K562 (cell line): ENCODE measurements at regions not wholly inside any gene's neighbourhood (a gene's known extent, or its start where the extent isn't known, plus 50 kb on each side); places are given as distances from the start of the nearest gene placed in this dataset.

Experiments used
- SMAD2 ChIP-seq: fragments of 150-350 bp; IDR thresholded peaks from 2 replicates; pipeline ENCODE4 v1.6.1; 2014; ENCODE audit warnings: low read depth, mild to moderate bottlenecking, low read length
- TF ChIP-seq, protein P1 (sequence below): fragments of 450-650 bp; IDR thresholded peaks from 2 replicates; pipeline ENCODE4 v1.6.1; 2018; ENCODE audit not compliant: partially characterized antibody

DNA sequence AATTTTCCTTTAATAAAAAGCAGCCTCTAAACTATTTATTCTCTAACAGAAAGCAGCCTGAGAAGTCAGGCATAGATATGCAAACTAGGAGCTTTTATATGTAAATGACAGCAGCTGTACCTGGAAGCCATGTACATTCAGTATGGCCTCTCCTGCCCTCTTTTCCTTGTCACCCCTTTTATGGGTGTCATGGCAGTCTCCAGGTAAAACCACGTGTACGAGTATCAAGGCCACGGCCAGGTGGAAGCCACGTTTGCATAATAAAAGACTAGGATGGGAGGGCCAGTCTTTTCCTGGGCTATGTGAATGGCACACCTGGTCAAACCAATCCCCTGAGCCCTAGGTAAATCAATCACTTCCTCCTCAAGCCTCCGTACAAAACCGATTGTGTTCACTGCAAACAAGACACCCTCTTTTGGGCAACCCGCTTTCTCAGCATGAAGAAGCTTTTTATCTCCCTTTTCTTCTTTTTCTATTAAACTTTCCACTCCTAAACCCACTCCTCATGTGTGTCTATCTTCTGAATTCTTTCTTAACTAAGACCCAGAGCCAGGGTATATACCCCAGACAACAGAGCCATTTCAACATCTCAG is 419.5 kb upstream of the CTNND2 start:
- TF ChIP-seq, protein P1, sequence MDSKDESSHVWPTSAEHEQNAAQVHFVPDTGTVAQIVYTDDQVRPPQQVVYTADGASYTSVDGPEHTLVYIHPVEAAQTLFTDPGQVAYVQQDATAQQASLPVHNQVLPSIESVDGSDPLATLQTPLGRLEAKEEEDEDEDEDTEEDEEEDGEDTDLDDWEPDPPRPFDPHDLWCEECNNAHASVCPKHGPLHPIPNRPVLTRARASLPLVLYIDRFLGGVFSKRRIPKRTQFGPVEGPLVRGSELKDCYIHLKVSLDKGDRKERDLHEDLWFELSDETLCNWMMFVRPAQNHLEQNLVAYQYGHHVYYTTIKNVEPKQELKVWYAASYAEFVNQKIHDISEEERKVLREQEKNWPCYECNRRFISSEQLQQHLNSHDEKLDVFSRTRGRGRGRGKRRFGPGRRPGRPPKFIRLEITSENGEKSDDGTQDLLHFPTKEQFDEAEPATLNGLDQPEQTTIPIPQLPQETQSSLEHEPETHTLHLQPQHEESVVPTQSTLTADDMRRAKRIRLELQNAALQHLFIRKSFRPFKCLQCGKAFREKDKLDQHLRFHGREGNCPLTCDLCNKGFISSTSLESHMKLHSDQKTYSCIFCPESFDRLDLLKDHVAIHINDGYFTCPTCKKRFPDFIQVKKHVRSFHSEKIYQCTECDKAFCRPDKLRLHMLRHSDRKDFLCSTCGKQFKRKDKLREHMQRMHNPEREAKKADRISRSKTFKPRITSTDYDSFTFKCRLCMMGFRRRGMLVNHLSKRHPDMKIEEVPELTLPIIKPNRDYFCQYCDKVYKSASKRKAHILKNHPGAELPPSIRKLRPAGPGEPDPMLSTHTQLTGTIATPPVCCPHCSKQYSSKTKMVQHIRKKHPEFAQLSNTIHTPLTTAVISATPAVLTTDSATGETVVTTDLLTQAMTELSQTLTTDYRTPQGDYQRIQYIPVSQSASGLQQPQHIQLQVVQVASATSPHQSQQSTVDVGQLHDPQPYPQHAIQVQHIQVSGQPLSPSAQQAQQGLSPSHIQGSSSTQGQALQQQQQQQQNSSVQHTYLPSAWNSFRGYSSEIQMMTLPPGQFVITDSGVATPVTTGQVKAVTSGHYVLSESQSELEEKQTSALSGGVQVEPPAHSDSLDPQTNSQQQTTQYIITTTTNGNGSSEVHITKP: no peak
- no peak for TF ChIP-seq SMAD2
